Retinal pigment epithelial cell (primary cell): ENCODE measurements at regions not wholly inside any gene's neighbourhood (a gene's known extent, or its start where the extent isn't known, plus 50 kb on each side); places are given as distances from the start of the nearest gene placed in this dataset.

ENCODE experiments used
- DNase-seq: peaks from one replicate; pipeline ENCODE4 v3.0.0-alpha.2; 2010; ENCODE audit warnings: low read depth
- H3K4me3 ChIP-seq: 2 replicates; pipeline ENCODE4 v1.5.1; 2011; ENCODE audit warnings: mild to moderate bottlenecking, low read length, control low read depth, moderate library complexity
- TF ChIP-seq, protein P1 (sequence below): conservative IDR thresholded peaks from 2 replicates; pipeline ENCODE4 v1.5.1; 2011; ENCODE audit warnings: low read depth, low read length, control low read depth, inconsistent platforms

- TF ChIP-seq, protein P1, sequence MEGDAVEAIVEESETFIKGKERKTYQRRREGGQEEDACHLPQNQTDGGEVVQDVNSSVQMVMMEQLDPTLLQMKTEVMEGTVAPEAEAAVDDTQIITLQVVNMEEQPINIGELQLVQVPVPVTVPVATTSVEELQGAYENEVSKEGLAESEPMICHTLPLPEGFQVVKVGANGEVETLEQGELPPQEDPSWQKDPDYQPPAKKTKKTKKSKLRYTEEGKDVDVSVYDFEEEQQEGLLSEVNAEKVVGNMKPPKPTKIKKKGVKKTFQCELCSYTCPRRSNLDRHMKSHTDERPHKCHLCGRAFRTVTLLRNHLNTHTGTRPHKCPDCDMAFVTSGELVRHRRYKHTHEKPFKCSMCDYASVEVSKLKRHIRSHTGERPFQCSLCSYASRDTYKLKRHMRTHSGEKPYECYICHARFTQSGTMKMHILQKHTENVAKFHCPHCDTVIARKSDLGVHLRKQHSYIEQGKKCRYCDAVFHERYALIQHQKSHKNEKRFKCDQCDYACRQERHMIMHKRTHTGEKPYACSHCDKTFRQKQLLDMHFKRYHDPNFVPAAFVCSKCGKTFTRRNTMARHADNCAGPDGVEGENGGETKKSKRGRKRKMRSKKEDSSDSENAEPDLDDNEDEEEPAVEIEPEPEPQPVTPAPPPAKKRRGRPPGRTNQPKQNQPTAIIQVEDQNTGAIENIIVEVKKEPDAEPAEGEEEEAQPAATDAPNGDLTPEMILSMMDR: no peak
- DNase-seq: no peak
- H3K4me3 ChIP-seq: no peak overlapping the region
Observed at GRCh38 chr6:133710826-133711225, 178.1 kb upstream of the TCF21 start.

GRCh38 chr6:133715270-133715669, 173.6 kb upstream of the TCF21 start:
- H3K4me3 ChIP-seq: no peak overlapping the region
- TF ChIP-seq, protein P1: no peak
- DNase-seq: no peak

DNA sequence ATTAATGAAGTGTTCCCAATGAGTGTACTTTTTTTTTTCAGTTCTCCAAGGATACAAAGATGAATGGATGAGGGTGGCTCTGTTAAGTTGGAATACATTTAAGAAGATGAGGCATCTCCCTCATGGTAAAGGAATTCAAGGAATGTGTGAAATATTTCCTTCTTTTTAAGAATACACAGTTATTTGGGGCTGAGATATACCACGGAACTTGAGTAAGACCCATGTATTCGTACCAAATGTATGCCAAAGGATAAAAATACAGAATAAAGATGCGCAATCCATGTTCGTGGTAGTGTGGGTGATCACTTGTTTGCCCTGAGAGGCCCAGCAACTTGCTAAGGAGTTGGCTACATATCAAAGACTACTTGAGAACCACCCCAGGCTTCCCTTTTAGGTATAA, 164.2 kb upstream of the TCF21 start:
- TF ChIP-seq, protein P1: no peak

DNA sequence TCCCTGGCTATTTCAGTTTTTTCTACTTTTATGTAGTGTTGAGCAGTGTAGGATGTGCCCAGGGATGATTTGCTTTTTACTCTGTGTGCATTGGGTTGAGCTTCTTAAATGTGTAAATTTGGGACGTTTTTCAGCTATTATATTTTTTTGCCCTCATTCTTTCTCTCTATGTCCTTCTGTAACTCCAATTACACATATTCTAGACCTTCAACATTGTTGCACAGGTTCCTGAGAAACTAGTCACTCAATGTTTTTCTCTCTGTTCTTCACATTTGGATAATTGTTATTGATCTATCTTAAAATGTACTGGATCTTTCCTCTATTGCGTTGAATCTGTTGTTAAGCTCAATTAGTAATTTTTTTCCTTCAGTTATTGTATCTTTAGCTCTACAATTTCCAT, 162.7 kb upstream of the TCF21 start:
- no peak for DNase-seq
- TF ChIP-seq, protein P1: no peak
- H3K4me3 ChIP-seq: no peak overlapping the region

More for the DNA sequence above, 164.2 kb upstream of the TCF21 start:
- H3K4me3 ChIP-seq: no peak overlapping the region
- DNase-seq: no peak

DNA sequence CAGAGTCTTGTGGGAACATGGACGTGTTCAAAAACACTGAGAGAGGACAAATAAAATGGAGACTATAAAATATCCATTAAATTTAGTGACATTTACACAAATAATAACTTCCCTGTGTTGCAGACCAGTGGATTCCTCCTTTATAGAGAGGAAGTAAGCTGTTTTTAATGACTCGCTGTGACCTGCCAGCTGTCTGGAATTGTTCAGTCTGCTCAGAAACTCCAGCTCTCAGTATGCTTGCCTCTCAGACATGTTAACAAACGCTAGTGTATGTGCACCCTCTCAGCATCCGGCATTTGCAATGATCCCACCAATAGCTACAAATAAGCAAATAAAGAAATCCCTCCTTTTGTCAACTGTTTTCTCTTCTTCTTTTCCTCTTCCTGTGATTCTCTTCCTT, 158.0 kb upstream of the TCF21 start:
- DNase-seq: no peak
- no peak overlapping the region for H3K4me3 ChIP-seq
- TF ChIP-seq, protein P1: no peak

- H3K4me3 ChIP-seq: no peak overlapping the region
- TF ChIP-seq, protein P1: no peak
- no peak for DNase-seq
Observed at GRCh38 chr6:133740218-133740617, 148.7 kb upstream of the TCF21 start.

DNA sequence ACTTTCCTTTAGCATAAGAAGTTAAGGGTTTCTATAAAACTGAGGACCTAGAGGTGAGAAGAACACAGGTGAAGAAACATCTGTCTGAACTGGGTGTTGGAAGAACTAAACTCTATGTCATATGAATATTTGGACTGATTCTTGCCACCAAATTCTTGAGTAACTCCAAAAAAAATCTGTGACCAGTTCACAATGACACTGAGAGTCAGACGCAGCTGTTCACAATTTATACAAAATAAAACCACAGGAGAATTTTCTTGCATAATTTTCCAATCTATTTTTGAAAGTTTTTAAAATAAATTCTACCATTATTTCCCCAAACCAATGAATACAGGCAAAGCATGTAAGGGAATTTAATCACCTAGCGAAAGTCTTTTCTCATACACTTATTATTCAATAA, 148.1 kb upstream of the TCF21 start:
- TF ChIP-seq, protein P1: no peak
- no peak overlapping the region for H3K4me3 ChIP-seq
- no peak for DNase-seq
